ENCODE measurements at regions not wholly inside any gene's neighbourhood (a gene's known extent, or its start where the extent isn't known, plus 50 kb on each side); places are given as distances from the start of the nearest gene placed in this dataset.

- H3K4me3 ChIP-seq: no peak overlapping the region
- no peak for TF ChIP-seq CTCF (IDR thresholded peaks at IDR 0.05; ENCODE audit: borderline replicate concordance)
- intact Hi-C loops (cut with micrococcal nuclease): no loop called here
- no peaks in the 10 kb centered on the region for H3K36me3 ChIP-seq
- H3K9me3 ChIP-seq (replicated peaks): no peaks in the 10 kb centered on the region
- H3K4me1 ChIP-seq: no peaks in the 10 kb centered on the region
- H3K27ac ChIP-seq (replicated peaks): no peak overlapping the region
- no peaks in the 10 kb centered on the region for H3K27me3 ChIP-seq (ENCODE audit: low read depth)
- no peak for DNase-seq
These were observed 460.9 kb upstream of the SYT1 start for GRCh38 chr12:78403681-78404080.

GRCh38 chr12:78406213-78406612, 458.4 kb upstream of the SYT1 start:
- no peak for TF ChIP-seq CTCF (IDR thresholded peaks at IDR 0.05; ENCODE audit: borderline replicate concordance)
- H3K4me1 ChIP-seq: no peaks in the 10 kb centered on the region
- intact Hi-C loops (cut with micrococcal nuclease): no loop called here
- H3K27ac ChIP-seq (replicated peaks): no peak overlapping the region
- H3K36me3 ChIP-seq: no peaks in the 10 kb centered on the region
- no peak overlapping the region for H3K4me3 ChIP-seq
- no peaks in the 10 kb centered on the region for H3K27me3 ChIP-seq (ENCODE audit: low read depth)
- no peak for DNase-seq
- no peaks in the 10 kb centered on the region for H3K9me3 ChIP-seq (replicated peaks)

GRCh38 chr12:78406828-78407227, 457.7 kb upstream of the SYT1 start:
- no peak overlapping the region for H3K27ac ChIP-seq (replicated peaks)
- no peaks in the 10 kb centered on the region for H3K4me1 ChIP-seq
- no peak for TF ChIP-seq CTCF (IDR thresholded peaks at IDR 0.05; ENCODE audit: borderline replicate concordance)
- no peak overlapping the region for H3K4me3 ChIP-seq
- DNase-seq: no peak
- no peaks in the 10 kb centered on the region for H3K9me3 ChIP-seq (replicated peaks)
- intact Hi-C loops (cut with micrococcal nuclease): no loop called here
- no peaks in the 10 kb centered on the region for H3K27me3 ChIP-seq (ENCODE audit: low read depth)
- H3K36me3 ChIP-seq: no peaks in the 10 kb centered on the region

GRCh38 chr12:78407722-78408121, 456.9 kb upstream of the SYT1 start:
- Histone ChIP-seq H3K27ac (replicated peaks) (no peak overlapping the region), H3K9me3 (replicated peaks) (no peaks in the 10 kb centered on the region), H3K4me3 (no peak overlapping the region), H3K27me3 (ENCODE audit: low read depth) (no peaks in the 10 kb centered on the region), H3K4me1 (no peaks in the 10 kb centered on the region), H3K36me3 (no peaks in the 10 kb centered on the region)
- DNase-seq: no peak
- intact Hi-C loops (cut with micrococcal nuclease): no loop called here
- TF ChIP-seq CTCF (IDR thresholded peaks at IDR 0.05; ENCODE audit: borderline replicate concordance): no peak

- Histone ChIP-seq H3K4me1 (no peaks in the 10 kb centered on the region), H3K9me3 (replicated peaks) (no peaks in the 10 kb centered on the region), H3K27me3 (ENCODE audit: low read depth) (no peaks in the 10 kb centered on the region), H3K4me3 (no peak overlapping the region), H3K36me3 (no peaks in the 10 kb centered on the region), H3K27ac (replicated peaks) (no peak overlapping the region)
- intact Hi-C loops (cut with micrococcal nuclease): no loop called here
- TF ChIP-seq CTCF (IDR thresholded peaks at IDR 0.05; ENCODE audit: borderline replicate concordance): no peak
- DNase-seq: no peak
These were observed 450.5 kb upstream of the SYT1 start for GRCh38 chr12:78414071-78414470.

- Histone ChIP-seq H3K36me3 (no peaks in the 10 kb centered on the region), H3K4me3 (no peak overlapping the region), H3K27me3 (ENCODE audit: low read depth) (no peaks in the 10 kb centered on the region), H3K9me3 (replicated peaks) (no peaks in the 10 kb centered on the region), H3K27ac (replicated peaks) (no peak overlapping the region), H3K4me1 (no peaks in the 10 kb centered on the region)
- no peak for TF ChIP-seq CTCF (IDR thresholded peaks at IDR 0.05; ENCODE audit: borderline replicate concordance)
- DNase-seq: no peak
- intact Hi-C loops (cut with micrococcal nuclease): no loop called here
These were observed 445.7 kb upstream of the SYT1 start for GRCh38 chr12:78418919-78419318.
